ENCODE measurements at regions not wholly inside any gene's neighbourhood (a gene's known extent, or its start where the extent isn't known, plus 50 kb on each side); places are given as distances from the start of the nearest gene placed in this dataset.
"Not testable (repeated sequence)": the region's sequence is repeated elsewhere in the genome, so short reads cannot be mapped to it uniquely, and the experiment has no call there.

- TF ChIP-seq, protein P1, sequence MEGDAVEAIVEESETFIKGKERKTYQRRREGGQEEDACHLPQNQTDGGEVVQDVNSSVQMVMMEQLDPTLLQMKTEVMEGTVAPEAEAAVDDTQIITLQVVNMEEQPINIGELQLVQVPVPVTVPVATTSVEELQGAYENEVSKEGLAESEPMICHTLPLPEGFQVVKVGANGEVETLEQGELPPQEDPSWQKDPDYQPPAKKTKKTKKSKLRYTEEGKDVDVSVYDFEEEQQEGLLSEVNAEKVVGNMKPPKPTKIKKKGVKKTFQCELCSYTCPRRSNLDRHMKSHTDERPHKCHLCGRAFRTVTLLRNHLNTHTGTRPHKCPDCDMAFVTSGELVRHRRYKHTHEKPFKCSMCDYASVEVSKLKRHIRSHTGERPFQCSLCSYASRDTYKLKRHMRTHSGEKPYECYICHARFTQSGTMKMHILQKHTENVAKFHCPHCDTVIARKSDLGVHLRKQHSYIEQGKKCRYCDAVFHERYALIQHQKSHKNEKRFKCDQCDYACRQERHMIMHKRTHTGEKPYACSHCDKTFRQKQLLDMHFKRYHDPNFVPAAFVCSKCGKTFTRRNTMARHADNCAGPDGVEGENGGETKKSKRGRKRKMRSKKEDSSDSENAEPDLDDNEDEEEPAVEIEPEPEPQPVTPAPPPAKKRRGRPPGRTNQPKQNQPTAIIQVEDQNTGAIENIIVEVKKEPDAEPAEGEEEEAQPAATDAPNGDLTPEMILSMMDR (IDR thresholded peaks at IDR 0.05) = not testable (repeated sequence)
- not testable (repeated sequence) for TF ChIP-seq POLR2A, EP300, POLR2AphosphoS5 (IDR thresholded peaks at IDR 0.05)
Measured at GRCh38 chr7:3162798-3163197, 119.1 kb upstream of the CARD11 start.

All from gastroesophageal sphincter (tissue), 3 donors.